Panc1 (cell line): ENCODE measurements at regions not wholly inside any gene's neighbourhood (a gene's known extent, or its start where the extent isn't known, plus 50 kb on each side); places are given as distances from the start of the nearest gene placed in this dataset.

Experiments
- ATAC-seq: fragments of 200-7000 bp; cut with Tn5 transposase; 2 replicates; pipeline ENCODE4 v1.9.1; 2020; ENCODE audit warnings: mild to moderate bottlenecking, moderate library complexity
- BruUV-seq: library from RNA; stranded (reverse); fragments of 400-500 nt; replicated peaks from 2 replicates; lab custom pipeline; 2021; lab: Mats Ljungman, UMichigan
- CTCF ChIA-PET: fragments of 300-600 bp; sonication (Branson Sonifier 250); formaldehyde crosslinking; loops from one replicate; lab custom pipeline; 2022; ENCODE audit warnings: antibody characterized with exemption; lab: Charles Lee
- POLR2A ChIA-PET: fragments of 300-600 bp; sonication (Branson Sonifier 250); formaldehyde crosslinking; loops from one replicate; lab custom pipeline; 2022; ENCODE audit warnings: antibody characterized with exemption; lab: Charles Lee
- DNase-seq: peaks from one replicate; pipeline ENCODE4 v3.0.0-alpha.2; 2010; ENCODE audit warnings: low read depth, low spot score
- H3K27ac ChIP-seq: 2 replicates; pipeline ENCODE4 v1.5.1; 2011; ENCODE audit warnings: mild to moderate bottlenecking, low read length, inconsistent platforms
- H3K27me3 ChIP-seq: fragments of 200-500 bp; sonication (Bioruptor generic); 2 replicates; pipeline ENCODE4 v1.6.0; 2014; ENCODE audit warnings: low read length, inconsistent platforms; ENCODE audit not compliant: control insufficient read depth, insufficient read depth
- H3K36me3 ChIP-seq: fragments of 200-500 bp; sonication (Bioruptor generic); 2 replicates; pipeline ENCODE4 v1.5.1; 2014; ENCODE audit warnings: inconsistent platforms, mild to moderate bottlenecking, low read length, moderate library complexity; ENCODE audit not compliant: control insufficient read depth, insufficient read depth
- H3K4me1 ChIP-seq: 2 replicates; pipeline ENCODE4 v1.5.1; 2011; ENCODE audit warnings: inconsistent platforms, mild to moderate bottlenecking, low read length, moderate library complexity; ENCODE audit not compliant: control insufficient read depth, insufficient read depth
- H3K4me3 ChIP-seq, 2 experiments: 2 replicates each; pipeline ENCODE4 v1.5.1; 2011 to 2012; ENCODE audit warnings: low read depth in 2 of 2, low read length in 2 of 2, mild to moderate bottlenecking in 2 of 2, inconsistent platforms in 1 of 2, moderate library complexity in 1 of 2
- H3K9me3 ChIP-seq: fragments of 200-500 bp; sonication (Bioruptor generic); 2 replicates; pipeline ENCODE4 v1.5.1; 2014; ENCODE audit warnings: low read depth, mild to moderate bottlenecking, inconsistent platforms, low read length, moderate library complexity; ENCODE audit not compliant: control insufficient read depth, insufficient read depth
- POLR2AphosphoS5 ChIP-seq: IDR thresholded peaks from 2 replicates; pipeline ENCODE4 v1.6.1; 2012; ENCODE audit warnings: mild to moderate bottlenecking, low read depth, low read length, moderate library complexity
- SIN3A ChIP-seq: IDR thresholded peaks from 2 replicates; pipeline ENCODE4 v1.6.1; 2012; ENCODE audit warnings: low read depth, mild to moderate bottlenecking, low read length, moderate library complexity, borderline replicate concordance; ENCODE audit not compliant: insufficient read depth
- TCF7L2 ChIP-seq: IDR thresholded peaks from 2 replicates; pipeline ENCODE4 v1.6.1; 2011; ENCODE audit warnings: mild to moderate bottlenecking, low read depth, low read length, inconsistent platforms
- in situ Hi-C: cut with HindIII; loops from 2 replicates; pipeline ENCODE4 v1.10.0; 2016; ENCODE audit warnings: low sequenced_read_pairs, low pct_unique_long_range_greater_than_20kb
- intact Hi-C: fragments of 100-400 bp; cut with micrococcal nuclease; formaldehyde crosslinking; loops from one replicate; pipeline ENCODE4 v1.10.0; 2022; ENCODE audit not compliant: unreplicated experiment
- TF ChIP-seq, protein P1 (sequence below), 2 experiments: IDR thresholded peaks; 2 replicates each; pipeline ENCODE4 v1.6.1; 2011 to 2012; ENCODE audit warnings: low read depth in 2 of 2, control low read depth in 1 of 2, low read length in 1 of 2, mild to moderate bottlenecking in 1 of 2, moderate library complexity in 1 of 2; ENCODE audit not compliant: insufficient read depth in 1 of 2
- TF ChIP-seq, protein P2 (sequence below): fragments of 450-650 bp; IDR thresholded peaks from 2 replicates; pipeline ENCODE4 v1.5.1; 2017; ENCODE audit warnings: mild to moderate bottlenecking

DNA sequence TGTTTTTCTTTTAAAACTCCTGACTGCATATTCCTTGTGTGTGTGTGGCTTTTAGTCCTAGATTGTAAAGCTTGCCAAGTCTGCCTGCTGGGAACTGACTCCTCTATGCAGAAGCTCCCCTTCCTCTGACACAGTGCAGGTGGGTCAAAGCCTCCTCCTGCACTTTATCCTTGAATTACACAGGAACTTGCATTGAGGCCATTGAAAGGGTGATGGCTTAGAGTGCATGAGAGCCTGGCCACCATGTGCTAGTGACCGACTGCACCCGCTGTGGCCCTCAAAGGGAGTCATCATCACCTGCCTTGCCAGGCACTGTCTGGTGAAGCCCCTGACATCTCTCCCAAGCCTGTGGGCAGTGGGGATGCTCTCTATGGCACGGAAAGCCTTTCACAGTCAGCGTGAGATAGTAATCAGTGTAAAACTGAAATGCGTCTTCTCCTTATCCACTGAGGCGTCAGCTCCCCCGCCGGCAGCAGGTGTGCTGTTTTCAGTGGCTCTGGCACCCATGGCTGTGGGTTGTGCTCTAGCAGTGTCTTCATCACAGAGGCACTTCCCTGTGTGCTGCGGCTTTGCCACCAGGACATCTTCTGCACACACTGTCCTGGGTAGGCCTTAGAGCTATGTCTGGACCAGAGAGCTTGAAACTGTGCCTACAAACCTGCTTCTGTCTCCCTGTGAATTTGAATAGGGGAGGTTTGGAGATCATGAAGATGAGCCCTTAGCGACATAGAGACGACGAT, 87.9 kb downstream of the THBS2 start:
- in situ Hi-C loops (no loop called here), intact Hi-C loops (no loop called here)
- Histone ChIP-seq H3K27ac (no peak overlapping the region), H3K36me3 (no peaks in the 10 kb centered on the region), H3K4me1 (no peaks in the 10 kb centered on the region), H3K9me3 (no peaks in the 10 kb centered on the region), H3K4me3 (no peak overlapping the region), H3K27me3 (no peaks in the 10 kb centered on the region)
- CTCF ChIA-PET = no interaction called here
- ATAC-seq = no peak
- TF ChIP-seq SIN3A = no peak
- TF ChIP-seq, protein P1, sequence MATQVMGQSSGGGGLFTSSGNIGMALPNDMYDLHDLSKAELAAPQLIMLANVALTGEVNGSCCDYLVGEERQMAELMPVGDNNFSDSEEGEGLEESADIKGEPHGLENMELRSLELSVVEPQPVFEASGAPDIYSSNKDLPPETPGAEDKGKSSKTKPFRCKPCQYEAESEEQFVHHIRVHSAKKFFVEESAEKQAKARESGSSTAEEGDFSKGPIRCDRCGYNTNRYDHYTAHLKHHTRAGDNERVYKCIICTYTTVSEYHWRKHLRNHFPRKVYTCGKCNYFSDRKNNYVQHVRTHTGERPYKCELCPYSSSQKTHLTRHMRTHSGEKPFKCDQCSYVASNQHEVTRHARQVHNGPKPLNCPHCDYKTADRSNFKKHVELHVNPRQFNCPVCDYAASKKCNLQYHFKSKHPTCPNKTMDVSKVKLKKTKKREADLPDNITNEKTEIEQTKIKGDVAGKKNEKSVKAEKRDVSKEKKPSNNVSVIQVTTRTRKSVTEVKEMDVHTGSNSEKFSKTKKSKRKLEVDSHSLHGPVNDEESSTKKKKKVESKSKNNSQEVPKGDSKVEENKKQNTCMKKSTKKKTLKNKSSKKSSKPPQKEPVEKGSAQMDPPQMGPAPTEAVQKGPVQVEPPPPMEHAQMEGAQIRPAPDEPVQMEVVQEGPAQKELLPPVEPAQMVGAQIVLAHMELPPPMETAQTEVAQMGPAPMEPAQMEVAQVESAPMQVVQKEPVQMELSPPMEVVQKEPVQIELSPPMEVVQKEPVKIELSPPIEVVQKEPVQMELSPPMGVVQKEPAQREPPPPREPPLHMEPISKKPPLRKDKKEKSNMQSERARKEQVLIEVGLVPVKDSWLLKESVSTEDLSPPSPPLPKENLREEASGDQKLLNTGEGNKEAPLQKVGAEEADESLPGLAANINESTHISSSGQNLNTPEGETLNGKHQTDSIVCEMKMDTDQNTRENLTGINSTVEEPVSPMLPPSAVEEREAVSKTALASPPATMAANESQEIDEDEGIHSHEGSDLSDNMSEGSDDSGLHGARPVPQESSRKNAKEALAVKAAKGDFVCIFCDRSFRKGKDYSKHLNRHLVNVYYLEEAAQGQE (IDR thresholded peaks at IDR 0.05; ENCODE audit: insufficient read depth in 1 of 2, low read depth in 2 of 2, low read length in 1 of 2) = no peak
- no peak for TF ChIP-seq POLR2AphosphoS5
- no peak for DNase-seq
- no TSS peak for BruUV-seq
- POLR2A ChIA-PET = no interaction called here

DNA sequence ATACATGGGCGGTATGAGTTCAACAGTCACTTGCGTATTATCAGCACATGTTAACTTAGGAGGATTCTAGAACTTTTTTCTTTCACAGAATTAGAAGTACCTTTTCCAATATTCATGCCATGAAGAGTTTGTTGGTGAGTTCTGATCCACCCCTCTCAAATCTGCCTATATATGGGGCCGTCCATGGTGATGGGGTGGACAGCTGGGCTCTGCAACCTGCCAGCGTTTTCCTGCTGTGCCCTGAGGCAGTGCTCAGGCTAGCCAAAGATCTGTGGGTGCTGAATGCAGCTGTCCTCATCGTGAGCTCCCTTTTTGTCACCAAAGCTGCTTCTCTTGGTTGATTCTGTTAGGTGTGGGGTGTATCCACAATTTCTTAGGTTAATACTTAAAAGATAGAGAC, 88.7 kb downstream of the THBS2 start:
- no TSS peak for BruUV-seq
- in situ Hi-C loops = no loop called here
- CTCF ChIA-PET = no interaction called here
- Histone ChIP-seq H3K27me3 (no peaks in the 10 kb centered on the region), H3K36me3 (no peaks in the 10 kb centered on the region), H3K4me3 (no peak overlapping the region), H3K4me1 (no peaks in the 10 kb centered on the region), H3K9me3 (no peaks in the 10 kb centered on the region), H3K27ac (no peak overlapping the region)
- no peak for ATAC-seq
- POLR2A ChIA-PET = no interaction called here
- DNase-seq = no peak
- intact Hi-C loops = no loop called here
- TF ChIP-seq TCF7L2 = no peak
- TF ChIP-seq, protein P2, sequence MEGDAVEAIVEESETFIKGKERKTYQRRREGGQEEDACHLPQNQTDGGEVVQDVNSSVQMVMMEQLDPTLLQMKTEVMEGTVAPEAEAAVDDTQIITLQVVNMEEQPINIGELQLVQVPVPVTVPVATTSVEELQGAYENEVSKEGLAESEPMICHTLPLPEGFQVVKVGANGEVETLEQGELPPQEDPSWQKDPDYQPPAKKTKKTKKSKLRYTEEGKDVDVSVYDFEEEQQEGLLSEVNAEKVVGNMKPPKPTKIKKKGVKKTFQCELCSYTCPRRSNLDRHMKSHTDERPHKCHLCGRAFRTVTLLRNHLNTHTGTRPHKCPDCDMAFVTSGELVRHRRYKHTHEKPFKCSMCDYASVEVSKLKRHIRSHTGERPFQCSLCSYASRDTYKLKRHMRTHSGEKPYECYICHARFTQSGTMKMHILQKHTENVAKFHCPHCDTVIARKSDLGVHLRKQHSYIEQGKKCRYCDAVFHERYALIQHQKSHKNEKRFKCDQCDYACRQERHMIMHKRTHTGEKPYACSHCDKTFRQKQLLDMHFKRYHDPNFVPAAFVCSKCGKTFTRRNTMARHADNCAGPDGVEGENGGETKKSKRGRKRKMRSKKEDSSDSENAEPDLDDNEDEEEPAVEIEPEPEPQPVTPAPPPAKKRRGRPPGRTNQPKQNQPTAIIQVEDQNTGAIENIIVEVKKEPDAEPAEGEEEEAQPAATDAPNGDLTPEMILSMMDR = no peak
- no peak for TF ChIP-seq POLR2AphosphoS5
- TF ChIP-seq SIN3A = no peak
- TF ChIP-seq, protein P1 (IDR thresholded peaks at IDR 0.05; ENCODE audit: insufficient read depth in 1 of 2, low read depth in 2 of 2, low read length in 1 of 2) = no peak
